Testis (tissue), 2 donors: ENCODE measurements at regions not wholly inside any gene's neighbourhood (a gene's known extent, or its start where the extent isn't known, plus 50 kb on each side); places are given as distances from the start of the nearest gene placed in this dataset.

ENCODE experiments used
- CTCF ChIP-seq, 3 experiments: fragments of 450-650 bp in 2 of 3; fragments of 200-600 bp in 1 of 3; sonication (generic) in 1 of 3; IDR thresholded peaks; one replicate each; pipeline ENCODE4 v1.5.1; 2016 to 2019; ENCODE audit warnings: antibody characterized with exemption in 3 of 3, mild to moderate bottlenecking in 2 of 3, moderate library complexity in 1 of 3
- POLR2A ChIP-seq: fragments of 450-650 bp; IDR thresholded peaks from one replicate; pipeline ENCODE4 v1.6.1; 2017; ENCODE audit warnings: antibody characterized with exemption, mild to moderate bottlenecking, moderate library complexity

DNA sequence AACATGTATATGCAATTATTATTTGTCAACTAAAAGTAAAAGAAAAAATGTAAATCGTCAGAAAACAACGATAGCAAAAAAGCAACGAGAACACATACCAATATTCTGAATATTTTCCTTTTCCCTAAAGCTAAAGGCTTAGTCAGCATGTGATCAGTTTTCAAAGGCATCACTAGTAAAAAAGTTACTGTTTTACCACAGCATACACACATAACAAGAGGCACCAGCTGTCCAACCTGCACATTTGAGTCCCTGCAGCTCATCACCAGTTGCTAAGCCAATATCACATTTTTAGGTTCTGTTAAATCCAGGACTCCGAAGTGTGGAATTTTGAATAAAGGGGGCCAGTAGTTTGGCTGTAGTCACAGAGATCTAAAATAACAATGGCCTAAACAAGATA is 203.8 kb downstream of the ADGRA3 start:
- no peak for TF ChIP-seq CTCF (IDR thresholded peaks at IDR 0.05)
- no peak for TF ChIP-seq POLR2A
